CD1c-positive myeloid dendritic cell (primary cell): ENCODE measurements at regions not wholly inside any gene's neighbourhood (a gene's known extent, or its start where the extent isn't known, plus 50 kb on each side); places are given as distances from the start of the nearest gene placed in this dataset.
"Not testable (repeated sequence)": the region's sequence is repeated elsewhere in the genome, so short reads cannot be mapped to it uniquely, and the experiment has no call there.

ENCODE experiments used
- DNase-seq: peaks from one replicate; pipeline ENCODE4 v3.0.0-alpha.2; 2016; ENCODE audit errors: extremely low spot score

GRCh38 chr9:38342532-38342931 is 50.0 kb upstream of the ALDH1B1 start:
- DNase-seq, result no peak

GRCh38 chr9:38342096-38342495 is 50.4 kb upstream of the ALDH1B1 start:
- no peak for DNase-seq

- no peak for DNase-seq
Observed at GRCh38 chr9:38339496-38339895, 53.0 kb upstream of the ALDH1B1 start.

GRCh38 chr9:38339087-38339486 is 53.4 kb upstream of the ALDH1B1 start:
- DNase-seq, result peak; percentile 40

GRCh38 chr9:38338342-38339018 is 54.0 kb upstream of the ALDH1B1 start:
- no peak for DNase-seq

- no peak for DNase-seq
Observed at GRCh38 chr9:38337706-38338264, 54.7 kb upstream of the ALDH1B1 start.

- DNase-seq, result no peak
Observed at GRCh38 chr9:38337181-38337580, 55.3 kb upstream of the ALDH1B1 start.

- no peak for DNase-seq
Observed at GRCh38 chr9:38336341-38336740, 56.2 kb upstream of the ALDH1B1 start.

- DNase-seq, result no peak
Observed at GRCh38 chr9:38335686-38336085, 56.8 kb upstream of the ALDH1B1 start.

GRCh38 chr9:38334234-38334633 is 58.3 kb upstream of the ALDH1B1 start:
- DNase-seq, result no peak

GRCh38 chr9:38333047-38333446 is 59.5 kb upstream of the ALDH1B1 start:
- DNase-seq, result no peak

GRCh38 chr9:38332625-38333024 is 59.9 kb upstream of the ALDH1B1 start:
- no peak for DNase-seq

- DNase-seq, result no peak
Observed at GRCh38 chr9:38331141-38331540, 61.4 kb upstream of the ALDH1B1 start.

- no peak for DNase-seq
Observed at GRCh38 chr9:38329968-38330367, 62.5 kb upstream of the ALDH1B1 start.

GRCh38 chr9:38328765-38329164 is 63.7 kb upstream of the ALDH1B1 start:
- DNase-seq, result no peak

- DNase-seq, result no peak
Observed at GRCh38 chr9:38326122-38326521, 66.4 kb upstream of the ALDH1B1 start.

- DNase-seq, result not testable (repeated sequence)
Observed at GRCh38 chr9:38324213-38324612, 68.3 kb upstream of the ALDH1B1 start.

- DNase-seq, result no peak
Observed at GRCh38 chr9:38322937-38323336, 69.6 kb upstream of the ALDH1B1 start.

- no peak for DNase-seq
Observed at GRCh38 chr9:38319496-38320173, 72.9 kb upstream of the ALDH1B1 start.

- DNase-seq, result no peak
Observed at GRCh38 chr9:38318759-38319495, 73.6 kb upstream of the ALDH1B1 start.

GRCh38 chr9:38316166-38316780 is 76.2 kb upstream of the ALDH1B1 start:
- DNase-seq, result no peak

- DNase-seq, result no peak
Observed at GRCh38 chr9:38315085-38315595, 77.4 kb upstream of the ALDH1B1 start.
